ENCODE measurements at regions not wholly inside any gene's neighbourhood (a gene's known extent, or its start where the extent isn't known, plus 50 kb on each side); places are given as distances from the start of the nearest gene placed in this dataset.
"Not testable (repeated sequence)": the region's sequence is repeated elsewhere in the genome, so short reads cannot be mapped to it uniquely, and the experiment has no call there.

DNA sequence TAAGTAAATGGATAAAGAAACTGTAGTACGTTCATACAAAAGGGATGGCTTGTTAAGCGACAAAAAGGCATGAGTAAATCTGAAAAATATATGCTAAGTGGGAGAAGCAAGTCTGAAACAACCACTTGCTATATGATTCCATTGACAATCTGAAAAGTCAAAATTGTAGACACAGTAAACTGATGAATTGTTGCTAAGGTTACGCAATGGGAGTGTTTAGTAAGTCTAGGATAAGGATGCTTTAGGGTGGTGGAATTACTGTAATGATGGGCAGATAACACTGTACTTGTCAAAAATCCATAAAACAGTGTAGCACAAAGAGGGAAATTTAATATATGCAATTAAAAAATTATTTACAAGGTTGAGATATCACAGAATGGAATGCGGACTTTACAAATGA, 984.9 kb downstream of the FSCB start:
- Histone ChIP-seq H3K27ac (replicated peaks in 1 of 4) (no peak overlapping the region), H3K9me3 (no peaks in the 10 kb centered on the region), H3K4me3 (no peak overlapping the region), H3K4me1 (no peaks in the 10 kb centered on the region), H3K36me3 (no peaks in the 10 kb centered on the region), H3K27me3 (no peaks in the 10 kb centered on the region)
- WGBS: 86% methylated on average over 4 of the region's 4 CpGs
- TF ChIP-seq CTCF (IDR thresholded peaks at IDR 0.05) (no peak), EP300 (IDR thresholded peaks at IDR 0.05) (no peak), POLR2AphosphoS5 (IDR thresholded peaks at IDR 0.05) (no peak), POLR2A (IDR thresholded peaks at IDR 0.05; ENCODE audit: low read depth) (no peak)
- DNase-seq (ENCODE audit: extremely low spot score): no peak
- intact Hi-C loops (cut with DNase I): no loop called here

- no peaks in the 10 kb centered on the region for H3K4me1 ChIP-seq
- TF ChIP-seq CTCF (IDR thresholded peaks at IDR 0.05) (no peak), EP300 (IDR thresholded peaks at IDR 0.05) (no peak), POLR2AphosphoS5 (IDR thresholded peaks at IDR 0.05) (no peak), POLR2A (IDR thresholded peaks at IDR 0.05; ENCODE audit: low read depth) (no peak)
- no peaks in the 10 kb centered on the region for H3K27me3 ChIP-seq
- H3K36me3 ChIP-seq: no peaks in the 10 kb centered on the region
- no peaks in the 10 kb centered on the region for H3K9me3 ChIP-seq
- no peak for DNase-seq (ENCODE audit: extremely low spot score)
- H3K27ac ChIP-seq (replicated peaks in 1 of 4): no peak overlapping the region
- no peak overlapping the region for H3K4me3 ChIP-seq
- intact Hi-C loops (cut with DNase I): no loop called here
Observed at GRCh38 chr14:43503508-43503907, 1003.6 kb downstream of the FSCB start.

GRCh38 chr14:43492359-43492758, 1014.7 kb downstream of the FSCB start:
- H3K4me1 ChIP-seq; DNase-seq (ENCODE audit: extremely low spot score); H3K27me3 ChIP-seq; H3K27ac ChIP-seq (replicated peaks in 1 of 4); H3K9me3 ChIP-seq; intact Hi-C loops (cut with DNase I); H3K4me3 ChIP-seq; H3K36me3 ChIP-seq: not testable (repeated sequence)
- WGBS: 94% methylated on average over 9 of the region's 13 CpGs

DNA sequence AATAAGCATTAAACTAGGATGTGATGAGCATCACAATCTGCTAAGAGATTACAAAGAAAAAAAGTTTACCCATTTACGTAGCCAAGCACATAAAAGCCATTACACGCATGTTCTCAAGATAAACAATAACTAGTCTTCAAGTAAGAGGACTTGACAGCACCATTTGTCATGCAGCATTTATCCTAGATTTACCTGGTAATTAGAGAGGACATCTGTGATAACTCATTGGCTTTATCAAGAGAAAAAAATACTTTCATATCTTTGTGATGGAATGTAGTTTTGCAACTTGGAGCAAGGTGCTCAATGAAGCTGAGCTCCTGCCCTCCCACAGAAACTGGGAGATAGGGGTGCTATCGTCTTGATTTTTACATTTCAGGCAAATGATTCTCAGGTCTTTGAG, 1023.7 kb downstream of the FSCB start:
- H3K27ac ChIP-seq (replicated peaks in 1 of 4): no peak overlapping the region
- H3K4me1 ChIP-seq: no peaks in the 10 kb centered on the region
- no peak overlapping the region for H3K4me3 ChIP-seq
- WGBS: 48% methylated on average over 3 of the region's 3 CpGs
- no peak for DNase-seq (ENCODE audit: extremely low spot score)
- no peaks in the 10 kb centered on the region for H3K36me3 ChIP-seq
- no peak for TF ChIP-seq CTCF (IDR thresholded peaks at IDR 0.05)
- TF ChIP-seq POLR2A (IDR thresholded peaks at IDR 0.05; ENCODE audit: low read depth): no peak
- intact Hi-C loops (cut with DNase I): no loop called here
- H3K27me3 ChIP-seq: no peaks in the 10 kb centered on the region
- no peaks in the 10 kb centered on the region for H3K9me3 ChIP-seq

DNA sequence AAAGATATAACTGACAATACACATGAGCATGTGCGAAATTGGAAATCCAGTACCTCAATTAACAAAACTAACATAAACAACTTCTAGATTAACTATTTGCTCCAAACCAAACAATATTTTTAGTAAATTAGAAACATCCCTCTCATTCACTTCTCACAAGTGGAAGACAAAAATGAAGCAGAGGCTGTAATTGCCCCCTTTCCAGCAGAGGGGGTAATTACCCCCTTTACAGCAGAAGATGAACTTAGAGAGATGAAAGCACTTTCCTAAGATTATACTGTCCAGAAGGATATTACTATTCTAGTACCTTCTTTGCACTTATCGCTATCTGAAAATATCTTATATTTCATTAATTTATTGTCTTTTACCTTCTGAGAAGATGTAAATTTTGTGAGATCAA, 1025.2 kb downstream of the FSCB start:
- Histone ChIP-seq H3K27me3 (no peaks in the 10 kb centered on the region), H3K4me1 (no peaks in the 10 kb centered on the region), H3K27ac (replicated peaks in 1 of 4) (no peak overlapping the region), H3K36me3 (no peaks in the 10 kb centered on the region), H3K9me3 (no peaks in the 10 kb centered on the region), H3K4me3 (no peak overlapping the region)
- DNase-seq (ENCODE audit: extremely low spot score): no peak
- no peak for TF ChIP-seq POLR2AphosphoS5 (IDR thresholded peaks at IDR 0.05)
- no peak for TF ChIP-seq CTCF (IDR thresholded peaks at IDR 0.05)
- TF ChIP-seq EP300 (IDR thresholded peaks at IDR 0.05): no peak
- TF ChIP-seq POLR2A (IDR thresholded peaks at IDR 0.05; ENCODE audit: low read depth): no peak
- intact Hi-C loops (cut with DNase I): no loop called here
- 96% methylated on average over 2 of the region's 2 CpGs for WGBS
